ENCODE measurements at regions not wholly inside any gene's neighbourhood (a gene's known extent, or its start where the extent isn't known, plus 50 kb on each side); places are given as distances from the start of the nearest gene placed in this dataset.
"Not testable (repeated sequence)": the region's sequence is repeated elsewhere in the genome, so short reads cannot be mapped to it uniquely, and the experiment has no call there.

DNA sequence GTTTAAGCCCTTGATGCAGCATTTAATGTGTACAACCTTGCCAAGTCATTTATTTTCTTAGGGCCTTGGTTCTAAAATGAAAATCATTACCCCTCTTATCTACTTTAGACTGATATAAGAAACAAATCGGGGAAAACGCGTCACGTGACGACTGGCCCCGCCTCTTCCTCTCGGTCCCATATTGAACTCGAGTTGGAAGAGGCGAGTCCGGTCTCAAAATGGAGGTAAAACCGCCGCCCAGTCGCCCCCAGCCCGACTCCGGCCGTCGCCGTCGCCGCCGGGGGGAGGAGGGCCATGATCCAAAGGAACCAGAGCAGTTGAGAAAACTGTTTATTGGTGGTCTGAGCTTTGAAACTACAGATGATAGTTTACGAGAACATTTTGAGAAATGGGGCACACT is 449.8 kb upstream of the FRG2C start:
- not testable (repeated sequence) for TF ChIP-seq ELF1 (IDR thresholded peaks at IDR 0.05); POLR2AphosphoS5 (IDR thresholded peaks at IDR 0.05; ENCODE audit: low read depth, low read length); NRF1 (IDR thresholded peaks at IDR 0.05; ENCODE audit: low read depth, low read length); FOXM1 (IDR thresholded peaks at IDR 0.05; ENCODE audit: low read depth); EZH2phosphoT487 (IDR thresholded peaks at IDR 0.05; ENCODE audit: borderline replicate concordance, low read depth); TAF1 (IDR thresholded peaks at IDR 0.05; ENCODE audit: borderline replicate concordance, low read depth, low read length); RAD21 (IDR thresholded peaks at IDR 0.05; ENCODE audit: low read length)
- TF ChIP-seq, protein P1, sequence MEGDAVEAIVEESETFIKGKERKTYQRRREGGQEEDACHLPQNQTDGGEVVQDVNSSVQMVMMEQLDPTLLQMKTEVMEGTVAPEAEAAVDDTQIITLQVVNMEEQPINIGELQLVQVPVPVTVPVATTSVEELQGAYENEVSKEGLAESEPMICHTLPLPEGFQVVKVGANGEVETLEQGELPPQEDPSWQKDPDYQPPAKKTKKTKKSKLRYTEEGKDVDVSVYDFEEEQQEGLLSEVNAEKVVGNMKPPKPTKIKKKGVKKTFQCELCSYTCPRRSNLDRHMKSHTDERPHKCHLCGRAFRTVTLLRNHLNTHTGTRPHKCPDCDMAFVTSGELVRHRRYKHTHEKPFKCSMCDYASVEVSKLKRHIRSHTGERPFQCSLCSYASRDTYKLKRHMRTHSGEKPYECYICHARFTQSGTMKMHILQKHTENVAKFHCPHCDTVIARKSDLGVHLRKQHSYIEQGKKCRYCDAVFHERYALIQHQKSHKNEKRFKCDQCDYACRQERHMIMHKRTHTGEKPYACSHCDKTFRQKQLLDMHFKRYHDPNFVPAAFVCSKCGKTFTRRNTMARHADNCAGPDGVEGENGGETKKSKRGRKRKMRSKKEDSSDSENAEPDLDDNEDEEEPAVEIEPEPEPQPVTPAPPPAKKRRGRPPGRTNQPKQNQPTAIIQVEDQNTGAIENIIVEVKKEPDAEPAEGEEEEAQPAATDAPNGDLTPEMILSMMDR (IDR thresholded peaks at IDR 0.05) = not testable (repeated sequence)
- TF ChIP-seq, protein P2, sequence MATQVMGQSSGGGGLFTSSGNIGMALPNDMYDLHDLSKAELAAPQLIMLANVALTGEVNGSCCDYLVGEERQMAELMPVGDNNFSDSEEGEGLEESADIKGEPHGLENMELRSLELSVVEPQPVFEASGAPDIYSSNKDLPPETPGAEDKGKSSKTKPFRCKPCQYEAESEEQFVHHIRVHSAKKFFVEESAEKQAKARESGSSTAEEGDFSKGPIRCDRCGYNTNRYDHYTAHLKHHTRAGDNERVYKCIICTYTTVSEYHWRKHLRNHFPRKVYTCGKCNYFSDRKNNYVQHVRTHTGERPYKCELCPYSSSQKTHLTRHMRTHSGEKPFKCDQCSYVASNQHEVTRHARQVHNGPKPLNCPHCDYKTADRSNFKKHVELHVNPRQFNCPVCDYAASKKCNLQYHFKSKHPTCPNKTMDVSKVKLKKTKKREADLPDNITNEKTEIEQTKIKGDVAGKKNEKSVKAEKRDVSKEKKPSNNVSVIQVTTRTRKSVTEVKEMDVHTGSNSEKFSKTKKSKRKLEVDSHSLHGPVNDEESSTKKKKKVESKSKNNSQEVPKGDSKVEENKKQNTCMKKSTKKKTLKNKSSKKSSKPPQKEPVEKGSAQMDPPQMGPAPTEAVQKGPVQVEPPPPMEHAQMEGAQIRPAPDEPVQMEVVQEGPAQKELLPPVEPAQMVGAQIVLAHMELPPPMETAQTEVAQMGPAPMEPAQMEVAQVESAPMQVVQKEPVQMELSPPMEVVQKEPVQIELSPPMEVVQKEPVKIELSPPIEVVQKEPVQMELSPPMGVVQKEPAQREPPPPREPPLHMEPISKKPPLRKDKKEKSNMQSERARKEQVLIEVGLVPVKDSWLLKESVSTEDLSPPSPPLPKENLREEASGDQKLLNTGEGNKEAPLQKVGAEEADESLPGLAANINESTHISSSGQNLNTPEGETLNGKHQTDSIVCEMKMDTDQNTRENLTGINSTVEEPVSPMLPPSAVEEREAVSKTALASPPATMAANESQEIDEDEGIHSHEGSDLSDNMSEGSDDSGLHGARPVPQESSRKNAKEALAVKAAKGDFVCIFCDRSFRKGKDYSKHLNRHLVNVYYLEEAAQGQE (IDR thresholded peaks at IDR 0.05; ENCODE audit: low read depth, low read length) = not testable (repeated sequence)
- TF ChIP-seq, protein P3, sequence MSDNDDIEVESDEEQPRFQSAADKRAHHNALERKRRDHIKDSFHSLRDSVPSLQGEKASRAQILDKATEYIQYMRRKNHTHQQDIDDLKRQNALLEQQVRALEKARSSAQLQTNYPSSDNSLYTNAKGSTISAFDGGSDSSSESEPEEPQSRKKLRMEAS (IDR thresholded peaks at IDR 0.05; ENCODE audit: low read depth) = not testable (repeated sequence)
